Small intestine (tissue), 7 donors: ENCODE measurements at regions not wholly inside any gene's neighbourhood (a gene's known extent, or its start where the extent isn't known, plus 50 kb on each side); places are given as distances from the start of the nearest gene placed in this dataset.

Experiments used
- DNase-seq, 2 donors: peaks; one replicate each; pipeline versions ENCODE4 v3.0.0 to v3.0.0-alpha.2; 2013
- FAIRE-seq: peaks from 2 replicates; lab custom pipeline; 2012; peaks lifted over from hg19 to GRCh38; lab: Jason Lieb, UNC
- H3K27ac ChIP-seq, 3 donors: one replicate each; pipeline ENCODE4 v1.5.1; 2013; ENCODE audit warnings: low read length in 2 of 3, mild to moderate bottlenecking in 2 of 3, control low read depth in 1 of 3, inconsistent platforms in 1 of 3, low read depth in 1 of 3, moderate library complexity in 1 of 3
- H3K27me3 ChIP-seq, 3 donors: one replicate each; pipeline ENCODE4 v1.6.1; 2013; ENCODE audit warnings: low read length in 3 of 3, inconsistent platforms in 1 of 3; ENCODE audit not compliant: control insufficient read depth in 3 of 3, insufficient read depth in 3 of 3
- H3K36me3 ChIP-seq, 3 donors: one replicate each; pipeline ENCODE4 v1.6.1; 2013; ENCODE audit warnings: low read length in 3 of 3, inconsistent platforms in 1 of 3, low read depth in 1 of 3, mild to moderate bottlenecking in 1 of 3, moderate library complexity in 1 of 3; ENCODE audit not compliant: control insufficient read depth in 3 of 3, insufficient read depth in 2 of 3
- H3K4me1 ChIP-seq, 3 donors: one replicate each; pipeline ENCODE4 v1.6.1; 2013; ENCODE audit warnings: low read length in 2 of 3, inconsistent platforms in 1 of 3, low read depth in 1 of 3, mild to moderate bottlenecking in 1 of 3, moderate library complexity in 1 of 3; ENCODE audit not compliant: control insufficient read depth in 3 of 3, insufficient read depth in 2 of 3
- H3K4me3 ChIP-seq, 3 donors: one replicate each; pipeline ENCODE4 v1.5.1; 2013; ENCODE audit warnings: low read length in 3 of 3, control low read depth in 1 of 3, inconsistent platforms in 1 of 3, low read depth in 1 of 3, mild to moderate bottlenecking in 1 of 3, moderate library complexity in 1 of 3
- H3K9me3 ChIP-seq, 2 donors: one replicate each; pipeline ENCODE4 v1.6.1; 2013; ENCODE audit warnings: low read depth in 1 of 2, low read length in 1 of 2; ENCODE audit not compliant: control insufficient read depth in 2 of 2, insufficient read depth in 1 of 2
- WGBS, 3 donors: extraction: QIAGEN DNeasy Blood & Tissue Kit; methylation state at CpG; one replicate each; pipeline ENCODE4 v1.1.7; 2013; 5-methylcytosine and 5-hydroxymethylcytosine counted together
- donor health status: healthy with polysubstance abuse.
- donor health status: control.
- donor health status: control.
- donor health status: Bipolar disorder and iron deficiency.
- donor health status: healthy.

- no peak overlapping the region for H3K27ac ChIP-seq
- peaks cover 0 to 46% (median 4%) of the 10 kb centered on the region in 3 donors for H3K4me1 ChIP-seq
- no peak for FAIRE-seq
- no peak overlapping the region for H3K4me3 ChIP-seq
- peaks cover 0 to 2% (median 0%) of the 10 kb centered on the region in 3 donors for H3K36me3 ChIP-seq
- no peaks in the 10 kb centered on the region for H3K27me3 ChIP-seq
- WGBS, 3 donors, result 93 to 97% (median 94%) methylated on average over 1 of the region's 1 CpG
- no peaks in the 10 kb centered on the region for H3K9me3 ChIP-seq
- DNase-seq, result no peak
Measured at GRCh38 chr5:56535347-56535746, 280.0 kb upstream of the MAP3K1 start.

- DNase-seq, result peak; percentile 89 to 90
- Histone ChIP-seq H3K4me1 (peaks cover 0 to 55% (median 4%) of the 10 kb centered on the region in 3 donors), H3K9me3 (no peaks in the 10 kb centered on the region), H3K27ac (peak overlapping the region; percentile 38 to 74 (median 52)), H3K27me3 (no peaks in the 10 kb centered on the region), H3K4me3 (no peak overlapping the region), H3K36me3 (peaks cover 0 to 2% (median 0%) of the 10 kb centered on the region in 3 donors)
- FAIRE-seq, result no peak
- WGBS, 3 donors, result 18 to 64% (median 42%) methylated on average over 6 of the region's 6 CpGs
Measured at GRCh38 chr5:56534102-56534829, 281.1 kb upstream of the MAP3K1 start.

DNA sequence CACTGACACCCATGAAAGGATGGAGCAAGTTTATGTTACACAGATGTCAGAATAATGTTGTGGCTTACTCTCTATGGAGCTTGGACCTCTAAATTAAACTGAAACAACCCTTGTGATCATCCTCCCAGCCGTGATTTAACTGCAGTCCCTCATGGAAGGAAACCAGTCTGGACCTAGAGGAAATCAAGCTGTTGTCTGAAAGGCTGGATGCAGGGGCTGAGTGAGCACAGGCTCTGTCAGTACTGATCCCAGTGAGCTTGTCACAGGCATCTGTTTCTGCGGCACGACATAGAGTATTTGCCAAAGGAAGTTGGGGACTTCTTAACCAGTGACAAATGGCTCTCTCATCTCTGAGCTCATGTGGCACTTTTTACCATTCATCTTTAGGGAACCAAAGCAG, 282.9 kb upstream of the MAP3K1 start:
- no peak for FAIRE-seq

DNA sequence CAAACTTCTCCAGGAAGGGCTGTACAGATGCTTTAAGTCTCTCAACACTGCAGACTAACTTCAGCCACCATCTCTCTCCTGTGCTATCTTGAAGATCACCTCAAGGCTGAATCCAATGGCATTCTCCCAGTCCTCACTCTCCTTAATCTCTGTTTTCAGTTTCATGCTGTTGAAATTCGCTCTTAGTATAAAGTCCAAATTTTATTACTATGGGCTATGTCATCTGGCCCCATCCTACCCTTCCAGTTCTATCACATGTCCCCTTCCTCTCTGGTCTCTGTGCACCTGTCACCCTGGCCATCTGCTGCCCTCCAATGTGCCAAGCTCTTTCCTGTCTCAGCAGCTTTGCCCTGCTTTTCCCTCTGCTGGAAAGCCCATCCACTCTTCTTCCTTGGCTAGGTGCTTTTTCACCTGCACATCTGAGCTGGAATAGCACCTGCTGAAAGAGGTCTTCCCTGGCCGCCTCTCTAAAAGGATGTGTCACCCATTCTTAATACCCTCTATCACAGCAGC, 284.7 kb upstream of the MAP3K1 start:
- no peak for FAIRE-seq

More for the DNA sequence above, 282.9 kb upstream of the MAP3K1 start:
- no peak overlapping the region for H3K27ac ChIP-seq
- peaks cover 0 to 2% (median 0%) of the 10 kb centered on the region in 3 donors for H3K36me3 ChIP-seq
- H3K9me3 ChIP-seq, result no peaks in the 10 kb centered on the region
- no peak for DNase-seq
- no peak overlapping the region for H3K4me3 ChIP-seq
- H3K27me3 ChIP-seq, result no peaks in the 10 kb centered on the region
- H3K4me1 ChIP-seq, result peaks cover 0 to 58% (median 4%) of the 10 kb centered on the region in 3 donors
- 42 to 71% (median 47%) methylated on average over 3 of the region's 3 CpGs for WGBS, 3 donors

GRCh38 chr5:56529666-56530430, 285.5 kb upstream of the MAP3K1 start:
- FAIRE-seq, result no peak
- WGBS, 3 donors, result 79 to 87% (median 83%) methylated on average over 16 of the region's 16 CpGs
- Histone ChIP-seq H3K4me3 (no peak overlapping the region), H3K27me3 (no peaks in the 10 kb centered on the region), H3K27ac (peak overlapping the region in 1 of 3 donors; percentile 86), H3K4me1 (peaks cover 5 to 66% (median 9%) of the 10 kb centered on the region in 3 donors), H3K36me3 (peaks cover 0 to 2% (median 0%) of the 10 kb centered on the region in 3 donors), H3K9me3 (no peaks in the 10 kb centered on the region)
- peak; percentile 8 to 62 for DNase-seq

More for the DNA sequence above, 284.7 kb upstream of the MAP3K1 start:
- peak overlapping the region in 1 of 3 donors; percentile 86 for H3K27ac ChIP-seq
- no peaks in the 10 kb centered on the region for H3K9me3 ChIP-seq
- DNase-seq, result peak; percentile 78 to 89
- no peaks in the 10 kb centered on the region for H3K27me3 ChIP-seq
- WGBS, 3 donors, result 16 to 74% (median 42%) methylated on average over 2 of the region's 2 CpGs
- peaks cover 0 to 69% (median 9%) of the 10 kb centered on the region in 3 donors for H3K4me1 ChIP-seq
- peaks cover 0 to 2% (median 0%) of the 10 kb centered on the region in 3 donors for H3K36me3 ChIP-seq
- H3K4me3 ChIP-seq, result no peak overlapping the region

GRCh38 chr5:56527174-56527573, 288.2 kb upstream of the MAP3K1 start:
- Histone ChIP-seq H3K4me1 (peaks cover 5 to 49% (median 9%) of the 10 kb centered on the region in 3 donors), H3K4me3 (no peak overlapping the region), H3K27ac (no peak overlapping the region), H3K9me3 (no peaks in the 10 kb centered on the region), H3K36me3 (no peaks in the 10 kb centered on the region), H3K27me3 (no peaks in the 10 kb centered on the region)
- FAIRE-seq, result no peak
- 10 to 64% (median 27%) methylated on average over 4 of the region's 4 CpGs for whole genome bisulfite sequencing, 3 donors
- DNase-seq, result peak; percentile 62

- H3K9me3 ChIP-seq, result no peaks in the 10 kb centered on the region
- 37 to 66% (median 45%) methylated on average over 3 of the region's 3 CpGs for WGBS, 3 donors
- FAIRE-seq (no peak), DNase-seq (peak in 1 of 2 donors; percentile 60)
- peaks cover 5 to 30% (median 5%) of the 10 kb centered on the region in 3 donors for H3K4me1 ChIP-seq
- no peaks in the 10 kb centered on the region for H3K27me3 ChIP-seq
- H3K4me3 ChIP-seq, result no peak overlapping the region
- no peaks in the 10 kb centered on the region for H3K36me3 ChIP-seq
- no peak overlapping the region for H3K27ac ChIP-seq
Measured at GRCh38 chr5:56525113-56525512, 290.2 kb upstream of the MAP3K1 start.
